H1 (cell line): ENCODE measurements at regions not wholly inside any gene's neighbourhood (a gene's known extent, or its start where the extent isn't known, plus 50 kb on each side); places are given as distances from the start of the nearest gene placed in this dataset.

Experiments used
- CTCF ChIA-PET: fragments of 300-600 bp; sonication (Branson Sonifier 250); formaldehyde crosslinking; loops from one replicate; lab custom pipeline; 2021; ENCODE audit not compliant: partially characterized antibody; lab: Charles Lee
- POLR2A ChIA-PET: fragments of 300-600 bp; sonication (Branson Sonifier 250); formaldehyde crosslinking; loops from one replicate; lab custom pipeline; 2021; ENCODE audit warnings: inconsistent platforms; ENCODE audit not compliant: partially characterized antibody; lab: Charles Lee
- DNase-seq, 2 experiments: peaks; one replicate each; pipeline versions ENCODE4 v3.0.0 to v3.0.0-alpha.2; 2010 to 2022; ENCODE audit warnings: low spot score in 2 of 2, low read depth in 1 of 2, mixed read lengths in 1 of 2
- FAIRE-seq: peaks from 2 replicates; lab custom pipeline; 2011; peaks lifted over from hg19 to GRCh38; lab: Jason Lieb, UNC
- H2AFZ ChIP-seq: 2 replicates; pipeline ENCODE4 v1.8.1; 2012; ENCODE audit warnings: low read length, inconsistent platforms
- H2AK5ac ChIP-seq: 2 replicates; pipeline ENCODE4 v1.6.1; 2013; ENCODE audit warnings: low read depth, low read length
- H2BK120ac ChIP-seq: replicated peaks from 2 replicates; pipeline ENCODE3; 2013; ENCODE audit warnings: low read depth, low read length, inconsistent platforms
- H2BK12ac ChIP-seq: 2 replicates; pipeline ENCODE4 v1.6.1; 2013; ENCODE audit warnings: low read depth, low read length
- H2BK15ac ChIP-seq: 2 replicates; pipeline ENCODE4 v1.6.1; 2013; ENCODE audit warnings: low read length
- H2BK20ac ChIP-seq: 2 replicates; pipeline ENCODE4 v1.6.1; 2013; ENCODE audit warnings: low read length
- H2BK5ac ChIP-seq: 2 replicates; pipeline ENCODE4 v1.6.1; 2013; ENCODE audit warnings: low read depth, low read length
- H3K14ac ChIP-seq: 2 replicates; pipeline ENCODE4 v1.6.1; 2013; ENCODE audit warnings: inconsistent platforms; ENCODE audit not compliant: insufficient read length
- H3K18ac ChIP-seq: 2 replicates; pipeline ENCODE4 v1.6.1; 2013; ENCODE audit warnings: low read length; ENCODE audit errors: extremely low read depth
- H3K23ac ChIP-seq: 2 replicates; pipeline ENCODE4 v1.6.1; 2013; ENCODE audit warnings: inconsistent platforms; ENCODE audit not compliant: insufficient read length
- H3K23me2 ChIP-seq: 2 replicates; pipeline ENCODE4 v1.6.1; 2013; ENCODE audit warnings: low read depth, low read length
- H3K27ac ChIP-seq: 2 replicates; pipeline ENCODE4 v1.6.1; 2011; ENCODE audit warnings: low read depth, low read length, inconsistent platforms
- H3K27me3 ChIP-seq, 4 experiments: replicated peaks in 1 of 4; 1 replicate in 1 of 4; 2 replicates in 3 of 4; pipeline versions ENCODE4 v1.6.1 to v1.8.1; 2011 to 2013; ENCODE audit warnings: low read length in 3 of 4, mild to moderate bottlenecking in 3 of 4, inconsistent platforms in 2 of 4, mixed read lengths in 2 of 4, moderate library complexity in 1 of 4; ENCODE audit not compliant: control insufficient read depth in 3 of 4, insufficient read depth in 3 of 4; ENCODE audit errors: extremely low read depth in 1 of 4
- H3K36me3 ChIP-seq, 4 experiments: 2 replicates each; pipeline versions ENCODE4 v1.6.1 to v1.8.1; 2011 to 2013; ENCODE audit warnings: mild to moderate bottlenecking in 4 of 4, low read length in 3 of 4, moderate library complexity in 2 of 4, control low read depth in 1 of 4, inconsistent platforms in 1 of 4; ENCODE audit not compliant: insufficient read depth in 4 of 4, control insufficient read depth in 2 of 4
- H3K4ac ChIP-seq: replicated peaks from 2 replicates; pipeline ENCODE3; 2013; ENCODE audit warnings: low read length, low read depth, mixed read lengths, inconsistent platforms; ENCODE audit not compliant: insufficient read length
- H3K4me1 ChIP-seq, 4 experiments: replicated peaks in 1 of 4; 1 replicate in 1 of 4; 2 replicates in 3 of 4; pipeline versions ENCODE4 v1.6.1 to v1.8.1; 2011 to 2013; ENCODE audit warnings: low read length in 3 of 4, inconsistent platforms in 2 of 4, mixed read lengths in 1 of 4; ENCODE audit not compliant: insufficient read depth in 4 of 4, control insufficient read depth in 3 of 4
- H3K4me2 ChIP-seq, 2 experiments: 2 replicates each; pipeline versions ENCODE4 v1.6.1 to v1.8.1; 2011 to 2013; ENCODE audit warnings: low read depth in 2 of 2, low read length in 2 of 2, control low read depth in 1 of 2, inconsistent platforms in 1 of 2, mild to moderate bottlenecking in 1 of 2; ENCODE audit not compliant: insufficient read depth in 1 of 2
- H3K4me3 ChIP-seq, 4 experiments: fragments of 200-600, 300-600 bp in 1 of 4; sonication (generic), shearing (Covaris generic), sonication (Bioruptor Twin) in 1 of 4; 2 replicates each; pipeline versions ENCODE4 v1.5.1 to v1.8.1; 2011 to 2016; ENCODE audit warnings: low read length in 4 of 4, low read depth in 3 of 4, control low read depth in 2 of 4, inconsistent platforms in 2 of 4, mild to moderate bottlenecking in 2 of 4, mixed read lengths in 1 of 4, moderate library complexity in 1 of 4; ENCODE audit not compliant: insufficient read depth in 2 of 4; ENCODE audit errors: extremely low read depth in 1 of 4
- H3K56ac ChIP-seq: replicated peaks from 2 replicates; pipeline ENCODE3; 2013; ENCODE audit warnings: low read depth, mild to moderate bottlenecking, mixed read lengths, low read length, inconsistent platforms; ENCODE audit not compliant: insufficient read length
- H3K79me1 ChIP-seq: 2 replicates; pipeline ENCODE4 v1.6.1; 2013; ENCODE audit warnings: low read depth, low read length, control low read depth
- H3K79me2 ChIP-seq, 2 experiments: 2 replicates each; pipeline versions ENCODE4 v1.6.1 to v1.8.1; 2012 to 2013; ENCODE audit warnings: low read length in 2 of 2, mild to moderate bottlenecking in 2 of 2, inconsistent platforms in 1 of 2; ENCODE audit not compliant: insufficient read depth in 2 of 2, control insufficient read depth in 1 of 2
- H3K9ac ChIP-seq, 4 experiments: replicated peaks in 1 of 4; 1 replicate in 1 of 4; 2 replicates in 3 of 4; pipeline versions ENCODE4 v1.6.1 to v1.8.1; 2011 to 2013; ENCODE audit warnings: low read depth in 3 of 4, low read length in 3 of 4, control low read depth in 2 of 4, mild to moderate bottlenecking in 2 of 4, moderate library complexity in 2 of 4, inconsistent platforms in 1 of 4; ENCODE audit errors: extremely low read depth in 1 of 4
- H3K9me3 ChIP-seq, 2 experiments: 2 replicates each; pipeline versions ENCODE4 v1.6.1 to v1.8.1; 2012 to 2013; ENCODE audit warnings: mild to moderate bottlenecking in 2 of 2, moderate library complexity in 2 of 2, control low read depth in 1 of 2, inconsistent platforms in 1 of 2, low read depth in 1 of 2, low read length in 1 of 2, mixed read lengths in 1 of 2; ENCODE audit not compliant: insufficient read depth in 2 of 2
- H4K20me1 ChIP-seq, 2 experiments: replicated peaks in 1 of 2; 2 replicates each; pipeline versions ENCODE3 to v1.8.1; 2011 to 2013; ENCODE audit warnings: inconsistent platforms in 2 of 2, low read length in 2 of 2, mild to moderate bottlenecking in 1 of 2; ENCODE audit not compliant: insufficient read depth in 2 of 2, control insufficient read depth in 1 of 2
- H4K5ac ChIP-seq: 2 replicates; pipeline ENCODE4 v1.6.1; 2013; ENCODE audit warnings: low read length, low read depth, mixed read lengths, inconsistent platforms; ENCODE audit not compliant: insufficient read length
- H4K8ac ChIP-seq: 2 replicates; pipeline ENCODE4 v1.8.0; 2013; ENCODE audit warnings: mild to moderate bottlenecking, moderate library complexity, low read length, inconsistent platforms; ENCODE audit not compliant: insufficient read depth; ENCODE audit errors: extremely low read depth
- H4K91ac ChIP-seq: replicated peaks from 2 replicates; pipeline ENCODE3; 2013; ENCODE audit warnings: low read length, mixed read lengths, inconsistent platforms; ENCODE audit not compliant: insufficient read length
- BACH1 ChIP-seq: IDR thresholded peaks from 2 replicates; pipeline ENCODE4 v1.6.1; 2012; ENCODE audit warnings: low read length, improper control_type of control experiment
- SIN3A ChIP-seq, 2 experiments: IDR thresholded peaks in 1 of 2; conservative IDR thresholded peaks in 1 of 2; 2 replicates each; pipeline ENCODE4 v1.6.1; 2011 to 2012; ENCODE audit warnings: low read length in 2 of 2, improper control_type of control experiment in 1 of 2, low read depth in 1 of 2, mild to moderate bottlenecking in 1 of 2
- SRF ChIP-seq: IDR thresholded peaks from 2 replicates; pipeline ENCODE4 v1.6.1; 2011; ENCODE audit warnings: mild to moderate bottlenecking, low read depth, low read length, moderate library complexity
- WGBS, 2 experiments: shearing (Covaris generic) in 1 of 2; methylation state at CpG; one replicate each; pipeline versions ENCODE4 v1.1.6 to v1.1.7; 2013 to 2015; ENCODE audit warnings: low lambda C conversion rate in 2 of 2, mixed read lengths in 2 of 2, inconsistent platforms in 1 of 2, low coverage in 1 of 2, missing lambda C conversion rate in 1 of 2; ENCODE audit not compliant: insufficient replicate concordance in 2 of 2, insufficient coverage in 1 of 2, insufficient read length in 1 of 2; ENCODE audit errors: extremely low coverage in 1 of 2, missing lambda C conversion rate in 1 of 2; 5-methylcytosine and 5-hydroxymethylcytosine counted together

- H3K14ac ChIP-seq: no peak overlapping the region
- CTCF ChIA-PET: no interaction called here
- no peak overlapping the region for H3K4ac ChIP-seq
- no peaks in the 10 kb centered on the region for H3K9me3 ChIP-seq
- H4K91ac ChIP-seq: no peak overlapping the region
- H2BK12ac ChIP-seq: no peak overlapping the region
- H3K23ac ChIP-seq: no peak overlapping the region
- TF ChIP-seq BACH1: no peak
- no peak for TF ChIP-seq SIN3A (conservative IDR thresholded peaks at IDR 0.05 in 1 of 2, IDR thresholded peaks at IDR 0.05 in 1 of 2; ENCODE audit: low read depth in 1 of 2, low read length in 2 of 2)
- no peak for TF ChIP-seq SRF
- TF ChIP-seq, all 59 proteins: peak for 0
- Histone ChIP-seq H2AK5ac (no peak overlapping the region), H2AFZ (no peak overlapping the region), H3K18ac (no peak overlapping the region), H3K9ac (no peak overlapping the region), H4K20me1 (no peaks in the 10 kb centered on the region), H4K8ac (no peak overlapping the region), H3K23me2 (no peaks in the 10 kb centered on the region), H3K4me1 (no peaks in the 10 kb centered on the region), H3K79me1 (no peaks in the 10 kb centered on the region), H2BK15ac (no peak overlapping the region), H3K4me3 (no peak overlapping the region), H3K4me2 (no peak overlapping the region), H3K27me3 (no peaks in the 10 kb centered on the region), H3K79me2 (no peaks in the 10 kb centered on the region), H4K5ac (no peak overlapping the region), H3K36me3 (no peaks in the 10 kb centered on the region), H3K56ac (no peak overlapping the region), H3K27ac (no peak overlapping the region), H2BK120ac (no peak overlapping the region), H2BK5ac (no peak overlapping the region), H2BK20ac (no peak overlapping the region)
- FAIRE-seq (no peak), DNase-seq (no peak)
- POLR2A ChIA-PET: no interaction called here
- WGBS, 2 experiments: 83% methylated on average over 1 of the region's 1 CpG; no CpG with 5 or more reads in 1 of the 2 experiments
These were observed 70.4 kb upstream of the BTG1 start for GRCh38 chr12:92216092-92216491.
